SH-SY5Y (cell line): ENCODE measurements at regions not wholly inside any gene's neighbourhood (a gene's known extent, or its start where the extent isn't known, plus 50 kb on each side); places are given as distances from the start of the nearest gene placed in this dataset.

Source experiments
- GATA2 ChIP-seq: IDR thresholded peaks from 2 replicates; pipeline ENCODE4 v1.6.1; 2011; ENCODE audit warnings: mild to moderate bottlenecking, low read depth, low read length
- GATA3 ChIP-seq: IDR thresholded peaks from 2 replicates; pipeline ENCODE4 v1.6.1; 2011; ENCODE audit warnings: low read depth, mild to moderate bottlenecking, low read length, moderate library complexity

GRCh38 chr2:221655300-221655699, 83.2 kb upstream of the EPHA4 start:
- TF ChIP-seq GATA3: no peak
- no peak for TF ChIP-seq GATA2
